ENCODE measurements at regions not wholly inside any gene's neighbourhood (a gene's known extent, or its start where the extent isn't known, plus 50 kb on each side); places are given as distances from the start of the nearest gene placed in this dataset.

DNA sequence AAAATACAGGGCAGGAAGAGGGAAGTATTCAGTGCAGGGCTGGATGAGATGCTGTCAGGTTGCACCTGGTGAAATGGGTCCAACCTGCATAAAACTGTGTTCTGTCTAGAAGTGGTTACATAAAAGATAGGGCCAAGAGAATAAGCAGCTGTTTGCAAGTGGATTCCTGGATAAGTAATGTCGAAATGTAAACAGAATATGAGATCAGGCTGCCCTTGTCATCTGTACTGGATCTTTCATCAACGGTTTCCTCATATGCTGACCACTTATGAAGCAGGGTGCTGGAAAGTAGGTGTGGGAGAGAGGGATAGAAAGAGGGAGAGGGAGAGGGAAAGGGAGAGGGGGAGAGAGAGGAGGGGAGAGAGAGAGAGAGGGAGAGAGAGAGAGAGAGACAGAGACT lies 349.8 kb upstream of the CPEB2 start (continued):
- TF ChIP-seq ZNF274 (IDR thresholded peaks at IDR 0.05; ENCODE audit: borderline replicate concordance, extremely low read depth, low read length) (no peak), EP300 (IDR thresholded peaks at IDR 0.05; ENCODE audit: borderline replicate concordance in 1 of 2, low read depth in 2 of 2, low read length in 2 of 2) (no peak)
- TF ChIP-seq, protein P1, sequence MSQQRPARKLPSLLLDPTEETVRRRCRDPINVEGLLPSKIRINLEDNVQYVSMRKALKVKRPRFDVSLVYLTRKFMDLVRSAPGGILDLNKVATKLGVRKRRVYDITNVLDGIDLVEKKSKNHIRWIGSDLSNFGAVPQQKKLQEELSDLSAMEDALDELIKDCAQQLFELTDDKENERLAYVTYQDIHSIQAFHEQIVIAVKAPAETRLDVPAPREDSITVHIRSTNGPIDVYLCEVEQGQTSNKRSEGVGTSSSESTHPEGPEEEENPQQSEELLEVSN (IDR thresholded peaks at IDR 0.05), result no peak

Data from H1 (cell line).